ENCODE measurements at regions not wholly inside any gene's neighbourhood (a gene's known extent, or its start where the extent isn't known, plus 50 kb on each side); places are given as distances from the start of the nearest gene placed in this dataset.
"Not testable (repeated sequence)": the region's sequence is repeated elsewhere in the genome, so short reads cannot be mapped to it uniquely, and the experiment has no call there.

DNA sequence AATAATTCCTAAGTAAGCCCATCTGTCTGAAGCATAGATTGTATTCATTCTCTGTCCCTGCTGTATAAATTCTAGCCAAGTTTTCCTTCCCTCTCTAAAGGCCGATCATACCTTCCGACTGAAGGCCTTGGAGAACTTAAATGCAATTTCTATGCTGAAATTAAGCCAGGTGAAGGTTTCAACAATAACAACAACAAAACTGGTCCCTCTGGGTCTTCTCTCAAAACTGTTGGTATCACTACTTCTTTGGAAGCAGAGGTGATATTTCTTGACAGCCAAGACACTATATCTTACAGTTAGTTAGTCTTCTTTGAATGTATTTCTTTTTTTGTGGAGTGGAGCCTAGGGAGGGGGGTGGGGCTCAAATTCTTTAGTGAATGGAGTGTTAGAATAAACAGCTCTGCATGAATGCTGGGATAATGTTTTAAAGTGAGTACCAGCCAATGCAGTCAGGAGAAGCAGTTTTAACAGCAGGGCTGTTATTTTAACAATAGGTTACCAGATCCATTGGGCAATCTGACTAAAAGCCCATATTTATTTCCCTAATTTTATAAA lies 508.9 kb downstream of the EBF1 start:
- H3K4me3 ChIP-seq (ENCODE audit: low read depth, low read length): no peak overlapping the region
- ChIA-PET POLR2A (no interaction called here), CTCF (no interaction called here)
- TF ChIP-seq, protein P1, sequence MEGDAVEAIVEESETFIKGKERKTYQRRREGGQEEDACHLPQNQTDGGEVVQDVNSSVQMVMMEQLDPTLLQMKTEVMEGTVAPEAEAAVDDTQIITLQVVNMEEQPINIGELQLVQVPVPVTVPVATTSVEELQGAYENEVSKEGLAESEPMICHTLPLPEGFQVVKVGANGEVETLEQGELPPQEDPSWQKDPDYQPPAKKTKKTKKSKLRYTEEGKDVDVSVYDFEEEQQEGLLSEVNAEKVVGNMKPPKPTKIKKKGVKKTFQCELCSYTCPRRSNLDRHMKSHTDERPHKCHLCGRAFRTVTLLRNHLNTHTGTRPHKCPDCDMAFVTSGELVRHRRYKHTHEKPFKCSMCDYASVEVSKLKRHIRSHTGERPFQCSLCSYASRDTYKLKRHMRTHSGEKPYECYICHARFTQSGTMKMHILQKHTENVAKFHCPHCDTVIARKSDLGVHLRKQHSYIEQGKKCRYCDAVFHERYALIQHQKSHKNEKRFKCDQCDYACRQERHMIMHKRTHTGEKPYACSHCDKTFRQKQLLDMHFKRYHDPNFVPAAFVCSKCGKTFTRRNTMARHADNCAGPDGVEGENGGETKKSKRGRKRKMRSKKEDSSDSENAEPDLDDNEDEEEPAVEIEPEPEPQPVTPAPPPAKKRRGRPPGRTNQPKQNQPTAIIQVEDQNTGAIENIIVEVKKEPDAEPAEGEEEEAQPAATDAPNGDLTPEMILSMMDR (IDR thresholded peaks at IDR 0.05; ENCODE audit: insufficient read depth, low read length, missing control alignments): no peak
- no peak for DNase-seq (ENCODE audit: low read depth, low spot score)

DNA sequence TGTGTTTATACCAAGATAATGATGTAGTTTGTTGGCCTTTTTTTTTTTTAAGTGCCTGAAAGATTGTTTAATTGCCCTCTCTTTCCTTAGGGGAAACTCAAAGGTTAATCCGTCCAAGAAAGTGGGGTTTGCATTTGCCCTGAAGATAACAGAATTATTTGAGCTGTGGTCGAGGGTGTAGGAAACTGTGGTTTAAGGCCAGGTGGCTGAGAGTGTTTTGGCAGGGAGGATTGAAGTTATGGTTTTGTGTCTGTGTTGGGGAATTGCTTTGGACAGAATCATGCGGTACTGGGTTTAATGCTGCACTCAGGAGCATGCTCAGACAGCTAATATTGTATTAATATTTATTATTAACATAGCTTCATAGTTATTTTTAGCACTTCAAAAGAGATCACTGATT lies 509.8 kb downstream of the EBF1 start:
- TF ChIP-seq, protein P1 (IDR thresholded peaks at IDR 0.05; ENCODE audit: insufficient read depth, low read length, missing control alignments): no peak
- CTCF ChIA-PET: no interaction called here
- POLR2A ChIA-PET: no interaction called here
- H3K4me3 ChIP-seq (ENCODE audit: low read depth, low read length): no peak overlapping the region
- no peak for DNase-seq (ENCODE audit: low read depth, low spot score)

DNA sequence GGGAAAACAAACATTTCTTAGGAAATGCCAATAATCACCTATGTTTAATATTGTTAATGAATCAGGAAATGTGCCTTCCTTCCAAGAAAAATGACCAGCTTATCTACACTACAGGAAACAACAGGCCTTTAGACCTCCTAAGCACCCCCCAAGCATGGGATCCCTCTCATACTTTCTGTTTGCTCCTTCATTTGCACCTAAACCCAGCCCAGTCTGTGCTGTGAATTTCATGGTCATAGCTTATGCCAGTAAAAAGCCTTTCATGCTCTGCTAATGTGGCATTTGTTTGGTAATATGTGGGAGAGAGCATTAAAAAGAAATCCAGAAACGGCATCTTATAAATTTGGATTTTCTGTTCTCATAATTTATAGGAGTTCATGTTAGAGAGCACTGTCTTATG lies 511.1 kb downstream of the EBF1 start:
- CTCF ChIA-PET: interaction anchor here (1.3 kb wide), 1 partner anchor 513 kb away, joined by 3 read pairs; no protein-coding TSS in a partner anchor
- no peak overlapping the region for H3K4me3 ChIP-seq (ENCODE audit: low read depth, low read length)
- TF ChIP-seq, protein P1 (IDR thresholded peaks at IDR 0.05; ENCODE audit: insufficient read depth, low read length, missing control alignments): no peak
- POLR2A ChIA-PET: no interaction called here
- DNase-seq (ENCODE audit: low read depth, low spot score): no peak

DNA sequence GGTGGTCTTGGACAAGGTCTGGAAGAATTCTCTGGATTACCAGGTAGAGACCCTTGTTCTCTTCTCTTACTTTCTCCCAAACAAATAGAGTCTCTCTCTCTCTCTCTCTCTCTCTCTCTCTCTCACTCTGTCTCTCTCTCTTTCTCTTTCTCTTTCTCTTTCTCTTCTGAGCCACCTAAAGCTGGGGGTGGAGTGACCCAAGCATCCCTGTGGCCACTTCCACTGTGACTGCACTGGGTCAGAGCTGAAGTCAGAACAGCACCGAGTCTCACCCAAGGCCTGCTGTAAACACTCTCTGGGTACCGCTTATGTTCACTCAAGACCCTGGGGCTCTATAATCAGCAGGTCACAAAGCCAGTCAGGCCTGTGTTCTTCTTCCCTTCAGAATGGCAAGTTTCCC lies 513.7 kb downstream of the EBF1 start:
- no peak overlapping the region for H3K4me3 ChIP-seq (ENCODE audit: low read depth, low read length)
- POLR2A ChIA-PET: no interaction called here
- DNase-seq (ENCODE audit: low read depth, low spot score): no peak
- TF ChIP-seq, protein P1 (IDR thresholded peaks at IDR 0.05; ENCODE audit: insufficient read depth, low read length, missing control alignments): no peak
- CTCF ChIA-PET: interaction anchor here (0.7 kb wide), 1 partner anchor 11 kb away, joined by 3 read pairs; no protein-coding TSS in a partner anchor

DNA sequence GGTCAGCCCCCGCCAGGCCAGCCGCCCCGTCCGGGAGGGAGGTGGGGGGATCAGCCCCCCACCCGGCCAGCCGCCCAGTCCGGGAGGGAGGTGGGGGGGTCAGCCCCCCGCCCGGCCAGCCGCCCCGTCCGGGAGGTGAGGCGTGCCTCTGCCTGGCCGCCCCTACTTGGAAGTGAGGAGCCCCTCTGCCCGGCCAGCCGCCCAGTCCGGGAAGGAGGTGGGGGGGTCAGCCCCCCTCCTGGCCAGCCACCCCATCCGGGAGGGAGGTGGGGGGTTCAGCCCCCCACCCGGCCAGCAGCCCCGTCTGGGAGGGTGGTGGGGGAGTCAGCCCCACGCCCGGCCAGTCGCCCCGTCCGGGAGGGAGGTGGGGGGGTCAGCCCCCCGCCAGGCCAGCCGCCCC lies 517.0 kb downstream of the EBF1 start:
- DNase-seq (ENCODE audit: low read depth, low spot score); CTCF ChIA-PET; POLR2A ChIA-PET; H3K4me3 ChIP-seq (ENCODE audit: low read depth, low read length): not testable (repeated sequence)

DNA sequence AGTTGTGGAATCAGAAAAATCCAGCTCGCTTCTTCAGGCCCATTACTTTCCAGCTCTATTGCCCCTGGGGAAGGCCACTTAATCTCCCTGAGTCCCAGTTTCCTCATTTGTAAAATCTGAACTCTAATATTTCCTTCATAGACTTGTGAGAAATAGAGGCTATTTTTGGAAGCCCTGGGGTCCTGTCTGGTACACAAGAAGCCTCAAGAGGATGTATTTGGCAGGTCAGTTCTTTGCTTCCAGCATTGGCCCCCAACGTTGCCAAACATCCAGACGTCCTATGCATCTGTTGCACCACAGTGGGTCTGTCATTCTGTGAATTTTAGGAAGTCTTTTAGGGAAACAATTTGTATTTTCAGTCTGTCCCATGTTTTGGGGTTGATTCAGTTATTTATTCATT lies 525.9 kb downstream of the EBF1 start:
- TF ChIP-seq, protein P1 (IDR thresholded peaks at IDR 0.05; ENCODE audit: insufficient read depth, low read length, missing control alignments): no peak
- DNase-seq (ENCODE audit: low read depth, low spot score): no peak
- no peak overlapping the region for H3K4me3 ChIP-seq (ENCODE audit: low read depth, low read length)
- CTCF ChIA-PET: no interaction called here
- POLR2A ChIA-PET: no interaction called here

DNA sequence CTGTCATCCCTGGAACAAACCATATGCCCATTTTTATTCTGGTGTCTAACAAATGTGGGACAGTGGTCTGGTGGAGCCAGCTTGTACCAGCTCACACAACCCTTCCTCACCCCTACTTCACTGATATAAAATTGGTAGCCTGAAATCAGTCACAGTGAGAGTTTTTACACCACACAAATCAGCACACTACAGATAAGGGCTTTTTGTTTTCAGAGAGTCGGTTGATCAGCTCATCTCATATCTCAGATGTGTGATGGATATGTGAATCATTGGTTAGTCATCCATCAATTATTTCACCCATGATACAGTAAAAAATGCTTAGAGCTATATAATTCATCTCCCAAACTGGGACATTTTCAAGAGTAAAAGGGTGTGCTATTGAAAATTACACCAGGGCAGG lies 529.2 kb downstream of the EBF1 start:
- CTCF ChIA-PET: no interaction called here
- TF ChIP-seq, protein P1 (IDR thresholded peaks at IDR 0.05; ENCODE audit: insufficient read depth, low read length, missing control alignments): no peak
- POLR2A ChIA-PET: no interaction called here
- H3K4me3 ChIP-seq (ENCODE audit: low read depth, low read length): no peak overlapping the region
- no peak for DNase-seq (ENCODE audit: low read depth, low spot score)
